ENCODE measurements at regions not wholly inside any gene's neighbourhood (a gene's known extent, or its start where the extent isn't known, plus 50 kb on each side); places are given as distances from the start of the nearest gene placed in this dataset.
"Not testable (repeated sequence)": the region's sequence is repeated elsewhere in the genome, so short reads cannot be mapped to it uniquely, and the experiment has no call there.

DNA sequence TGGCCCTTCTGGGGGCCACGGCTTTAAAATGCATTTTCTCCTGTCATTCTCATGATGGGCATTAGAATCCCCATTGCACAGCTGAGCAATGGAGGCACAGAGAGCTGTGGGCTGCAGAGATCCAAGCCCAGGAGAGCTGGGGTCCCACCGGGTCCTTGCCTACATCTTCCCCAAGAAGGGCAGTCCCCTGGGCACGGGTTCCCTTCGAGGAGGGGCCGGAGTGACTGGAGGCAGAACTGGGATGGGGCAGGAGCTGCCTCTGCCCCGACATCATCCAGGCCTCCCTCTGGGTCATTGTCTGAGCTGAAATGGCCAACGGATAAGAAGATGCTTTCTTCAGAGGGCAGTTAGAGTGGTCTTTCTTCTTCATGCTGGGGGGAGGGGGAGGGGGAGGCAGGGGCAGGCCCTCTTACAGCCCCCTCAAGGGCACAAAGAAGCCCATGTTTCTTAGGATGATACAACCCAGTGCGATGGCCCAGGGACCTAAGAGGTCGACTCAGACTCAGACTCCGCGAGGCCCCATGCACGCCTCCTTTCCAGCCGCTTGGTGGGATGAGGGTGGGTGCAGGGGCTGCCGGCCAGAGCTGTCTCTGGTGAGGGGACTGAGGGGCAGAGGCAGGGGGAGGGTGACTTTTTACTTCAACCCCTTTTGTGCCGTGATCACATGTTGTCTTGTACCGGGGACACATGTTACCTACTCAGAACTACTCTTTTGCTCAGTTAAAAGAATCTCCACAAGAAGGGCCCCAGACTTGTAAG is 112.4 kb upstream of the IRX2 start:
- Histone ChIP-seq H3K27ac (no peak overlapping the region), H3K9me3 (no peaks in the 10 kb centered on the region), H3K36me3 (no peaks in the 10 kb centered on the region), H3K4me3 (no peak overlapping the region), H3K4me1 (no peaks in the 10 kb centered on the region), H3K27me3 (peaks cover 0 to 6% of the 10 kb centered on the region in 2 donors)
- intact Hi-C loops (cut with DNase I; ENCODE audit: low total_unique reads), result no loop called here
- no peak for DNase-seq (ENCODE audit: low spot score in 2 of 2)
- TF ChIP-seq, protein P1, sequence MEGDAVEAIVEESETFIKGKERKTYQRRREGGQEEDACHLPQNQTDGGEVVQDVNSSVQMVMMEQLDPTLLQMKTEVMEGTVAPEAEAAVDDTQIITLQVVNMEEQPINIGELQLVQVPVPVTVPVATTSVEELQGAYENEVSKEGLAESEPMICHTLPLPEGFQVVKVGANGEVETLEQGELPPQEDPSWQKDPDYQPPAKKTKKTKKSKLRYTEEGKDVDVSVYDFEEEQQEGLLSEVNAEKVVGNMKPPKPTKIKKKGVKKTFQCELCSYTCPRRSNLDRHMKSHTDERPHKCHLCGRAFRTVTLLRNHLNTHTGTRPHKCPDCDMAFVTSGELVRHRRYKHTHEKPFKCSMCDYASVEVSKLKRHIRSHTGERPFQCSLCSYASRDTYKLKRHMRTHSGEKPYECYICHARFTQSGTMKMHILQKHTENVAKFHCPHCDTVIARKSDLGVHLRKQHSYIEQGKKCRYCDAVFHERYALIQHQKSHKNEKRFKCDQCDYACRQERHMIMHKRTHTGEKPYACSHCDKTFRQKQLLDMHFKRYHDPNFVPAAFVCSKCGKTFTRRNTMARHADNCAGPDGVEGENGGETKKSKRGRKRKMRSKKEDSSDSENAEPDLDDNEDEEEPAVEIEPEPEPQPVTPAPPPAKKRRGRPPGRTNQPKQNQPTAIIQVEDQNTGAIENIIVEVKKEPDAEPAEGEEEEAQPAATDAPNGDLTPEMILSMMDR (IDR thresholded peaks at IDR 0.05), result no peak
- TF ChIP-seq POLR2A (IDR thresholded peaks at IDR 0.05), result no peak
- no peak for TF ChIP-seq POLR2AphosphoS5 (IDR thresholded peaks at IDR 0.05)

GRCh38 chr5:2863133-2863532 is 111.7 kb upstream of the IRX2 start:
- DNase-seq (ENCODE audit: low spot score in 2 of 2), result no peak
- Histone ChIP-seq H3K27ac (no peak overlapping the region), H3K27me3 (peaks cover 0 to 6% of the 10 kb centered on the region in 2 donors), H3K4me1 (no peaks in the 10 kb centered on the region), H3K9me3 (no peaks in the 10 kb centered on the region), H3K4me3 (no peak overlapping the region), H3K36me3 (no peaks in the 10 kb centered on the region)
- no peak for TF ChIP-seq POLR2AphosphoS5 (IDR thresholded peaks at IDR 0.05)
- TF ChIP-seq, protein P1 (IDR thresholded peaks at IDR 0.05), result no peak
- no peak for TF ChIP-seq POLR2A (IDR thresholded peaks at IDR 0.05)
- intact Hi-C loops (cut with DNase I; ENCODE audit: low total_unique reads), result no loop called here

DNA sequence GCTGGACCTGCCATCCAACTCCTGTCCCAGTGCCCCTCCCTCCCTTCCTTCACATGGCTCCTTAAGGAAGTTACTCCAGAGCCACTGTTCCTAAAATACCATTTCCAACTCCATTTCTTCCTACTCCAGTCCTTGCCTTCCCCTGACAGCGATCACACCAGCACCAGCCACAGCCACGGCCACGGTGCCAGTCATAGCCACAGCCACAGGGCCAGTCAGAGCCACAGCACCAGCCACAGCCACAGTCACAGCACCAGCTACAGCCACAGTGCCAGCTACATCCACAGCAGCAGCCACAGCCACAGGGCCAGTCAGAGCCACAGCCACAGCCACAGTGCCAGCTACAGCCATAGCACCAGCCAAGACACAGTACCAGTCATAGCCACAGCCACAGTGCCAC is 110.7 kb upstream of the IRX2 start:
- DNase-seq (ENCODE audit: low spot score in 2 of 2); H3K27ac ChIP-seq; H3K27me3 ChIP-seq; H3K36me3 ChIP-seq; H3K4me1 ChIP-seq; H3K9me3 ChIP-seq; intact Hi-C loops (cut with DNase I; ENCODE audit: low total_unique reads); H3K4me3 ChIP-seq: not testable (repeated sequence)

DNA sequence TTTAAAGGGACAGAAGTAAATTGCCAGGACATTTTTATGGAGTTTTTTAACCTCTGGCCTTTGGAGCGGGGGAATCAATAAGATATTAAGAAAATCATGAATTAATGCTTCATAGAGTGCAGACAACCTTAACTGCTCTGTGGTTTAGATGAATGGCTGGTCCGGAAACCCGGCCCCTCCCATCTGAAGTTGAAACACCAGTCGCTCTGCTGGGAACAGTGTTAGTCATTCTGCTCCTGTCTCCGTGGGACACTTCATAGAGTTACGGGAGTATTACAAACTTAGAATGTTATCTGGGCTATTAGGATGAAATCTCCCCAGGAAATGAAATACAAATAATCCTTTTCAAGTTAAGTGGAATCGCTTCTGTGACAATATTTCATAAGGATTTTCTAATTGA is 110.1 kb upstream of the IRX2 start:
- intact Hi-C loops (cut with DNase I; ENCODE audit: low total_unique reads), result no loop called here
- H3K9me3 ChIP-seq, result no peaks in the 10 kb centered on the region
- H3K27me3 ChIP-seq, result peaks cover 0 to 3% of the 10 kb centered on the region in 2 donors

GRCh38 chr5:2860101-2860500 is 108.6 kb upstream of the IRX2 start:
- no peak for TF ChIP-seq POLR2A (IDR thresholded peaks at IDR 0.05)
- TF ChIP-seq, protein P1 (IDR thresholded peaks at IDR 0.05), result no peak
- no peak for TF ChIP-seq POLR2AphosphoS5 (IDR thresholded peaks at IDR 0.05)

More for the DNA sequence above, 110.1 kb upstream of the IRX2 start:
- TF ChIP-seq POLR2A (IDR thresholded peaks at IDR 0.05) (no peak), POLR2AphosphoS5 (IDR thresholded peaks at IDR 0.05) (no peak)
- TF ChIP-seq, protein P1 (IDR thresholded peaks at IDR 0.05), result no peak
- Histone ChIP-seq H3K4me1 (no peaks in the 10 kb centered on the region), H3K36me3 (no peaks in the 10 kb centered on the region), H3K27ac (no peak overlapping the region), H3K4me3 (no peak overlapping the region)
- no peak for DNase-seq (ENCODE audit: low spot score in 2 of 2)

More at GRCh38 chr5:2860101-2860500, 108.6 kb upstream of the IRX2 start:
- Histone ChIP-seq H3K4me3 (no peak overlapping the region), H3K27me3 (no peaks in the 10 kb centered on the region), H3K4me1 (no peaks in the 10 kb centered on the region), H3K36me3 (no peaks in the 10 kb centered on the region), H3K27ac (no peak overlapping the region), H3K9me3 (no peaks in the 10 kb centered on the region)
- intact Hi-C loops (cut with DNase I; ENCODE audit: low total_unique reads), result no loop called here
- no peak for DNase-seq (ENCODE audit: low spot score in 2 of 2)

All from breast epithelium (tissue), 4 donors.